KMS-11 (cell line): ENCODE measurements at regions not wholly inside any gene's neighbourhood (a gene's known extent, or its start where the extent isn't known, plus 50 kb on each side); places are given as distances from the start of the nearest gene placed in this dataset.

Experiments used
- H2AFZ ChIP-seq: fragments of 200-600 bp; sonication (generic); 2 replicates; pipeline ENCODE4 v1.6.1; 2016; ENCODE audit warnings: antibody characterized with exemption, mixed run types, low read depth
- H3K27ac ChIP-seq: fragments of 200-600 bp; sonication (generic); 2 replicates; pipeline ENCODE4 v1.6.1; 2016; ENCODE audit warnings: mild to moderate bottlenecking, mixed run types
- H3K27me3 ChIP-seq: fragments of 200-600 bp; sonication (generic); 2 replicates; pipeline ENCODE4 v1.6.1; 2017; ENCODE audit warnings: mild to moderate bottlenecking, low read depth, mixed run types, moderate library complexity; ENCODE audit not compliant: insufficient read depth
- H3K36me3 ChIP-seq: fragments of 200-600 bp; sonication (generic); 2 replicates; pipeline ENCODE4 v1.6.1; 2017; ENCODE audit warnings: mild to moderate bottlenecking, mixed run types; ENCODE audit not compliant: insufficient read depth
- H3K4me1 ChIP-seq: fragments of 200-600 bp; sonication (generic); 2 replicates; pipeline ENCODE4 v1.6.1; 2016; ENCODE audit warnings: mild to moderate bottlenecking, low read depth, mixed run types; ENCODE audit not compliant: poor library complexity, severe bottlenecking
- H3K4me2 ChIP-seq: fragments of 200-600 bp; sonication (generic); 2 replicates; pipeline ENCODE4 v1.7.0; 2016; ENCODE audit warnings: mild to moderate bottlenecking, mixed run types
- H3K4me3 ChIP-seq: fragments of 200-600 bp; sonication (generic); IDR thresholded peaks from 2 replicates; pipeline ENCODE4 v1.6.1; 2017; ENCODE audit warnings: low read depth, low read length, mixed read lengths; ENCODE audit not compliant: insufficient read depth
- H3K79me2 ChIP-seq: fragments of 200-600 bp; sonication (generic); 2 replicates; pipeline ENCODE4 v1.6.1; 2016; ENCODE audit warnings: low read depth, mixed run types; ENCODE audit not compliant: insufficient read depth
- H3K9ac ChIP-seq: fragments of 200-600 bp; sonication (generic); 2 replicates; pipeline ENCODE4 v1.6.1; 2016; ENCODE audit warnings: mild to moderate bottlenecking, mixed run types
- H4K20me1 ChIP-seq: fragments of 200-600 bp; sonication (generic); 2 replicates; pipeline ENCODE4 v1.6.1; 2016; ENCODE audit warnings: mild to moderate bottlenecking, mixed run types; ENCODE audit not compliant: insufficient read depth
- CTCF ChIP-seq: fragments of 200-600 bp; sonication (generic); conservative IDR thresholded peaks from 2 replicates; pipeline ENCODE4 v1.6.1; 2017; ENCODE audit warnings: low read depth, mild to moderate bottlenecking, antibody characterized with exemption, low read length, moderate library complexity, mixed read lengths

- H3K36me3 ChIP-seq = no peaks in the 10 kb centered on the region
- no peak overlapping the region; the same call in 1 of the 2 replicates for H3K4me2 ChIP-seq
- TF ChIP-seq CTCF = no peak
- H3K4me3 ChIP-seq = no peak overlapping the region
- no peak overlapping the region for H3K9ac ChIP-seq
- H3K27ac ChIP-seq = no peak overlapping the region
- no peaks in the 10 kb centered on the region for H4K20me1 ChIP-seq
- no peaks in the 10 kb centered on the region for H3K79me2 ChIP-seq
- no peak overlapping the region for H2AFZ ChIP-seq
- H3K27me3 ChIP-seq = no peaks in the 10 kb centered on the region
- H3K4me1 ChIP-seq = peaks cover 25% of the 10 kb centered on the region
Measured at GRCh38 chr7:17680026-17680425, 260.3 kb downstream of the SNX13 start.

DNA sequence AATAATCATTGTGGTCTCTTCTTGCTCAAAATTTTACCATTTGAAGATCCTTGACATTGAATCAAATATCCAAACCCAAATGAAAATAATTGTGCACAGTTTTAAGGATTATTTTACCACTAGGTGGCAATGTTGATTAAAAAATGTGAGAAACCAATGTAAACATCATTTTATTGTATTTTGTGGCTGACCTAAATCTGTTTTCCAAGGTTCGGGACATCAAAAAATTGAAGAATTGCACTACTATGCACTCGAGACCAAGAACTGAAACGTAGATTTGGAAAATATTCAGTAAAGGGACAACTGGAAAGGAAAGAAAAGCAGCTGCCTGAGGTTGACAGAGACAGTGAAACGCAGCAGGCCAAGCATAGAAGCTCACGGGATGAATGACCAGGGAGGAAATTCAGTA lies 259.3 kb downstream of the SNX13 start:
- no peak overlapping the region for H3K4me3 ChIP-seq
- H3K9ac ChIP-seq = no peak overlapping the region
- H4K20me1 ChIP-seq = no peaks in the 10 kb centered on the region
- H3K4me2 ChIP-seq = peak overlapping the region; percentile 31; the same call in 1 of the 2 replicates
- TF ChIP-seq CTCF = peak; percentile 89
- H3K27me3 ChIP-seq = no peaks in the 10 kb centered on the region
- peak overlapping the region; percentile 33; the same call in 1 of the 2 replicates for H2AFZ ChIP-seq
- H3K4me1 ChIP-seq = peaks cover 25% of the 10 kb centered on the region
- H3K79me2 ChIP-seq = no peaks in the 10 kb centered on the region
- H3K27ac ChIP-seq = no peak overlapping the region
- no peaks in the 10 kb centered on the region for H3K36me3 ChIP-seq

DNA sequence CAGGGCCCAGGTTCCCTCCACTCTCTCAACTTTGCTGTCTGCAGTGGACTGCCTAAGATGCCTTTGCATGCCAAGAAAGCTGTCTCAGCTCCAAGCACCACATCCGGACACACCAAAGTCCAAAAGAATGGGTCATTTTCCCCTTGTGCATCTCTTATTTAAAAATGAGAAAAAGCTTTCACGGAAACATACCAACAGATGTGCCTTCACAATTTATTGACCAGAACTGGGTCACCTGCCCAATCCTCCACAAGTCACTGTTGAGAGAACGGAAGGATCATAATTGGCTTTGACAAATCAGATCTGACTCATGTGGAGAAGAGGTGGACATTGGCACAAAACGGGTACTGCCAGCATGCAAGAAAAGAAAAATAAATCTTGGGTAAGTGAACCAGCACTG lies 258.3 kb downstream of the SNX13 start:
- no peak overlapping the region for H2AFZ ChIP-seq
- H3K79me2 ChIP-seq = no peaks in the 10 kb centered on the region
- no peak overlapping the region for H3K4me2 ChIP-seq
- no peaks in the 10 kb centered on the region for H4K20me1 ChIP-seq
- no peak overlapping the region for H3K27ac ChIP-seq
- H3K4me3 ChIP-seq = no peak overlapping the region
- H3K27me3 ChIP-seq = no peaks in the 10 kb centered on the region
- TF ChIP-seq CTCF = no peak
- H3K9ac ChIP-seq = no peak overlapping the region
- no peaks in the 10 kb centered on the region for H3K36me3 ChIP-seq
- H3K4me1 ChIP-seq = peaks cover 25% of the 10 kb centered on the region

GRCh38 chr7:17682586-17682985 lies 257.7 kb downstream of the SNX13 start:
- no peak overlapping the region for H3K4me2 ChIP-seq
- no peak overlapping the region for H3K27ac ChIP-seq

More at GRCh38 chr7:17682586-17682985, 257.7 kb downstream of the SNX13 start:
- no peak overlapping the region for H3K4me3 ChIP-seq
- peaks cover 25% of the 10 kb centered on the region for H3K4me1 ChIP-seq
- no peak for TF ChIP-seq CTCF
- no peaks in the 10 kb centered on the region for H3K79me2 ChIP-seq
- H3K9ac ChIP-seq = no peak overlapping the region
- no peak overlapping the region for H2AFZ ChIP-seq
- H3K36me3 ChIP-seq = no peaks in the 10 kb centered on the region
- H4K20me1 ChIP-seq = no peaks in the 10 kb centered on the region
- H3K27me3 ChIP-seq = no peaks in the 10 kb centered on the region
